ENCODE measurements at regions not wholly inside any gene's neighbourhood (a gene's known extent, or its start where the extent isn't known, plus 50 kb on each side); places are given as distances from the start of the nearest gene placed in this dataset.

GRCh38 chr16:52611817-52612673 is 65.1 kb upstream of the TOX3 start (continued):
- TF ChIP-seq POGZ (CRISPR knock-in tag; IDR thresholded peaks at IDR 0.05) (peak; percentile 93), GZF1 (CRISPR knock-in tag; IDR thresholded peaks at IDR 0.05) (no peak), TCF12 (IDR thresholded peaks at IDR 0.05) (no peak), TCF12 (CRISPR knock-in tag; IDR thresholded peaks at IDR 0.05) (0 out of 2 replicates have a peak, but pooled peaks have one; percentile 72), ZNF326 (CRISPR knock-in tag; IDR thresholded peaks at IDR 0.05; ENCODE audit: borderline replicate concordance) (no peak), ZNF232 (CRISPR knock-in tag; IDR thresholded peaks at IDR 0.05; ENCODE audit: borderline replicate concordance) (no peak), YEATS2 (CRISPR knock-in tag; IDR thresholded peaks at IDR 0.05; ENCODE audit: borderline replicate concordance) (peak; percentile 78; the same call in 1 of the 2 replicates), CHD2 (IDR thresholded peaks at IDR 0.05; ENCODE audit: low read depth, low read length) (no peak; the same call in 1 of the 2 replicates), ELF1 (CRISPR knock-in tag; IDR thresholded peaks at IDR 0.05) (no peak), GLI4 (CRISPR knock-in tag; IDR thresholded peaks at IDR 0.05; ENCODE audit: borderline replicate concordance) (peak; percentile 60; the same call in 1 of the 2 replicates), ASH2L (IDR thresholded peaks at IDR 0.05; ENCODE audit: insufficient read length, low read depth, low read length) (peak; percentile 92), PCBP1 (IDR thresholded peaks at IDR 0.05; ENCODE audit: borderline replicate concordance, low read depth, low read length) (no peak), CBX1 (IDR thresholded peaks at IDR 0.05; ENCODE audit: low read depth) (peak; percentile 73), ZFP62 (CRISPR knock-in tag; IDR thresholded peaks at IDR 0.05) (no peak), ZEB1 (IDR thresholded peaks at IDR 0.05; ENCODE audit: insufficient replicate concordance, low read depth) (peak; percentile 69), ZNF33A (CRISPR knock-in tag; IDR thresholded peaks at IDR 0.05; ENCODE audit: borderline replicate concordance) (no peak), ZNF644 (CRISPR knock-in tag; IDR thresholded peaks at IDR 0.05; ENCODE audit: low read depth) (peak; percentile 97), PCBP2 (optimal IDR thresholded peaks at IDR 0.05; ENCODE audit: low read depth, low read length, poor library complexity, severe bottlenecking) (no peak), SP4 (CRISPR knock-in tag; IDR thresholded peaks at IDR 0.05) (peak; percentile 64; the same call in 1 of the 2 replicates), HOXA3 (CRISPR knock-in tag; IDR thresholded peaks at IDR 0.05) (peak; percentile 91), RORA (CRISPR knock-in tag; IDR thresholded peaks at IDR 0.05) (no peak), MED8 (CRISPR knock-in tag; IDR thresholded peaks at IDR 0.05; ENCODE audit: insufficient replicate concordance) (peak; percentile 36), ZNF30 (CRISPR knock-in tag; IDR thresholded peaks at IDR 0.05) (peak; percentile 53; the same call in 1 of the 2 replicates), ZNF343 (CRISPR knock-in tag; IDR thresholded peaks at IDR 0.05) (peak; percentile 90; the same call in 1 of the 2 replicates)
- TF ChIP-seq, protein P1, sequence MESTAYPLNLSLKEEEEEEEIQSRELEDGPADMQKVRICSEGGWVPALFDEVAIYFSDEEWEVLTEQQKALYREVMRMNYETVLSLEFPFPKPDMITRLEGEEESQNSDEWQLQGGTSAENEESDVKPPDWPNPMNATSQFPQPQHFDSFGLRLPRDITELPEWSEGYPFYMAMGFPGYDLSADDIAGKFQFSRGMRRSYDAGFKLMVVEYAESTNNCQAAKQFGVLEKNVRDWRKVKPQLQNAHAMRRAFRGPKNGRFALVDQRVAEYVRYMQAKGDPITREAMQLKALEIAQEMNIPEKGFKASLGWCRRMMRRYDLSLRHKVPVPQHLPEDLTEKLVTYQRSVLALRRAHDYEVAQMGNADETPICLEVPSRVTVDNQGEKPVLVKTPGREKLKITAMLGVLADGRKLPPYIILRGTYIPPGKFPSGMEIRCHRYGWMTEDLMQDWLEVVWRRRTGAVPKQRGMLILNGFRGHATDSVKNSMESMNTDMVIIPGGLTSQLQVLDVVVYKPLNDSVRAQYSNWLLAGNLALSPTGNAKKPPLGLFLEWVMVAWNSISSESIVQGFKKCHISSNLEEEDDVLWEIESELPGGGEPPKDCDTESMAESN (CRISPR knock-in tag; conservative IDR thresholded peaks at IDR 0.05) = no peak; the same call in 1 of the 2 replicates
- TF ChIP-seq, protein P2, sequence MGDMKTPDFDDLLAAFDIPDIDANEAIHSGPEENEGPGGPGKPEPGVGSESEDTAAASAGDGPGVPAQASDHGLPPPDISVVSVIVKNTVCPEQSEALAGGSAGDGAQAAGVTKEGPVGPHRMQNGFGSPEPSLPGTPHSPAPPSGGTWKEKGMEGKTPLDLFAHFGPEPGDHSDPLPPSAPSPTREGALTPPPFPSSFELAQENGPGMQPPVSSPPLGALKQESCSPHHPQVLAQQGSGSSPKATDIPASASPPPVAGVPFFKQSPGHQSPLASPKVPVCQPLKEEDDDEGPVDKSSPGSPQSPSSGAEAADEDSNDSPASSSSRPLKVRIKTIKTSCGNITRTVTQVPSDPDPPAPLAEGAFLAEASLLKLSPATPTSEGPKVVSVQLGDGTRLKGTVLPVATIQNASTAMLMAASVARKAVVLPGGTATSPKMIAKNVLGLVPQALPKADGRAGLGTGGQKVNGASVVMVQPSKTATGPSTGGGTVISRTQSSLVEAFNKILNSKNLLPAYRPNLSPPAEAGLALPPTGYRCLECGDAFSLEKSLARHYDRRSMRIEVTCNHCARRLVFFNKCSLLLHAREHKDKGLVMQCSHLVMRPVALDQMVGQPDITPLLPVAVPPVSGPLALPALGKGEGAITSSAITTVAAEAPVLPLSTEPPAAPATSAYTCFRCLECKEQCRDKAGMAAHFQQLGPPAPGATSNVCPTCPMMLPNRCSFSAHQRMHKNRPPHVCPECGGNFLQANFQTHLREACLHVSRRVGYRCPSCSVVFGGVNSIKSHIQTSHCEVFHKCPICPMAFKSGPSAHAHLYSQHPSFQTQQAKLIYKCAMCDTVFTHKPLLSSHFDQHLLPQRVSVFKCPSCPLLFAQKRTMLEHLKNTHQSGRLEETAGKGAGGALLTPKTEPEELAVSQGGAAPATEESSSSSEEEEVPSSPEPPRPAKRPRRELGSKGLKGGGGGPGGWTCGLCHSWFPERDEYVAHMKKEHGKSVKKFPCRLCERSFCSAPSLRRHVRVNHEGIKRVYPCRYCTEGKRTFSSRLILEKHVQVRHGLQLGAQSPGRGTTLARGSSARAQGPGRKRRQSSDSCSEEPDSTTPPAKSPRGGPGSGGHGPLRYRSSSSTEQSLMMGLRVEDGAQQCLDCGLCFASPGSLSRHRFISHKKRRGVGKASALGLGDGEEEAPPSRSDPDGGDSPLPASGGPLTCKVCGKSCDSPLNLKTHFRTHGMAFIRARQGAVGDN (CRISPR knock-in tag; IDR thresholded peaks at IDR 0.05) = no peak
